Panc1 (cell line): ENCODE measurements at regions not wholly inside any gene's neighbourhood (a gene's known extent, or its start where the extent isn't known, plus 50 kb on each side); places are given as distances from the start of the nearest gene placed in this dataset.
"Not testable (repeated sequence)": the region's sequence is repeated elsewhere in the genome, so short reads cannot be mapped to it uniquely, and the experiment has no call there.

Experiments used
- ATAC-seq: fragments of 200-7000 bp; cut with Tn5 transposase; 2 replicates; pipeline ENCODE4 v1.9.1; 2020; ENCODE audit warnings: mild to moderate bottlenecking, moderate library complexity
- BruUV-seq: library from RNA; stranded (reverse); fragments of 400-500 nt; replicated peaks from 2 replicates; lab custom pipeline; 2021; lab: Mats Ljungman, UMichigan
- CTCF ChIA-PET: fragments of 300-600 bp; sonication (Branson Sonifier 250); formaldehyde crosslinking; loops from one replicate; lab custom pipeline; 2022; ENCODE audit warnings: antibody characterized with exemption; lab: Charles Lee
- POLR2A ChIA-PET: fragments of 300-600 bp; sonication (Branson Sonifier 250); formaldehyde crosslinking; loops from one replicate; lab custom pipeline; 2022; ENCODE audit warnings: antibody characterized with exemption; lab: Charles Lee
- DNase-seq: peaks from one replicate; pipeline ENCODE4 v3.0.0-alpha.2; 2010; ENCODE audit warnings: low read depth, low spot score
- H3K27ac ChIP-seq: 2 replicates; pipeline ENCODE4 v1.5.1; 2011; ENCODE audit warnings: mild to moderate bottlenecking, low read length, inconsistent platforms
- H3K27me3 ChIP-seq: fragments of 200-500 bp; sonication (Bioruptor generic); 2 replicates; pipeline ENCODE4 v1.6.0; 2014; ENCODE audit warnings: low read length, inconsistent platforms; ENCODE audit not compliant: control insufficient read depth, insufficient read depth
- H3K36me3 ChIP-seq: fragments of 200-500 bp; sonication (Bioruptor generic); 2 replicates; pipeline ENCODE4 v1.5.1; 2014; ENCODE audit warnings: inconsistent platforms, mild to moderate bottlenecking, low read length, moderate library complexity; ENCODE audit not compliant: control insufficient read depth, insufficient read depth
- H3K4me1 ChIP-seq: 2 replicates; pipeline ENCODE4 v1.5.1; 2011; ENCODE audit warnings: inconsistent platforms, mild to moderate bottlenecking, low read length, moderate library complexity; ENCODE audit not compliant: control insufficient read depth, insufficient read depth
- H3K4me3 ChIP-seq, 2 experiments: 2 replicates each; pipeline ENCODE4 v1.5.1; 2011 to 2012; ENCODE audit warnings: low read depth in 2 of 2, low read length in 2 of 2, mild to moderate bottlenecking in 2 of 2, inconsistent platforms in 1 of 2, moderate library complexity in 1 of 2
- H3K9me3 ChIP-seq: fragments of 200-500 bp; sonication (Bioruptor generic); 2 replicates; pipeline ENCODE4 v1.5.1; 2014; ENCODE audit warnings: low read depth, mild to moderate bottlenecking, inconsistent platforms, low read length, moderate library complexity; ENCODE audit not compliant: control insufficient read depth, insufficient read depth
- POLR2AphosphoS5 ChIP-seq: IDR thresholded peaks from 2 replicates; pipeline ENCODE4 v1.6.1; 2012; ENCODE audit warnings: mild to moderate bottlenecking, low read depth, low read length, moderate library complexity
- SIN3A ChIP-seq: IDR thresholded peaks from 2 replicates; pipeline ENCODE4 v1.6.1; 2012; ENCODE audit warnings: low read depth, mild to moderate bottlenecking, low read length, moderate library complexity, borderline replicate concordance; ENCODE audit not compliant: insufficient read depth
- TCF7L2 ChIP-seq: IDR thresholded peaks from 2 replicates; pipeline ENCODE4 v1.6.1; 2011; ENCODE audit warnings: mild to moderate bottlenecking, low read depth, low read length, inconsistent platforms
- in situ Hi-C: cut with HindIII; loops from 2 replicates; pipeline ENCODE4 v1.10.0; 2016; ENCODE audit warnings: low sequenced_read_pairs, low pct_unique_long_range_greater_than_20kb
- intact Hi-C: fragments of 100-400 bp; cut with micrococcal nuclease; formaldehyde crosslinking; loops from one replicate; pipeline ENCODE4 v1.10.0; 2022; ENCODE audit not compliant: unreplicated experiment
- TF ChIP-seq, protein P1 (sequence below), 2 experiments: IDR thresholded peaks; 2 replicates each; pipeline ENCODE4 v1.6.1; 2011 to 2012; ENCODE audit warnings: low read depth in 2 of 2, control low read depth in 1 of 2, low read length in 1 of 2, mild to moderate bottlenecking in 1 of 2, moderate library complexity in 1 of 2; ENCODE audit not compliant: insufficient read depth in 1 of 2
- TF ChIP-seq, protein P2 (sequence below): fragments of 450-650 bp; IDR thresholded peaks from 2 replicates; pipeline ENCODE4 v1.5.1; 2017; ENCODE audit warnings: mild to moderate bottlenecking

DNA sequence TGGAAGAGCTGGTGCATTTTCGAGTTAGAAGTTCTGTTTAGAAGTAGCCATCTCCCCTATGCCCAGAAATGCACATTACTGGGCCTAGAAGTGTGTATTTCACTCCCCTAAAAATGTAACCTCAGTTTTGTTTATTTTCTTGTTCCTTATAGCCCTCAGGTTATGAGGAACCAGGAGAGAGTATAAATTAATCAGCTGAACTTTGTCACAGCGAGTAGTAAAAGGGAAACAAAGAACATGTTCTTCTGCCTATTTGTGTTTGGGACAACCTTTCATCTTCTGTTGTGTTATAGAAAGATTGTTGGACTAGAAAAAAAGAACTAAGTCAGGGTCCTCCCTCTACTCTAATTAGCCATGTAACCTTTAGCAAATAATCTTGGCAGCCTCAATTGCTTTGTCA lies 160.5 kb upstream of the PDE4B start:
- TF ChIP-seq, protein P1, sequence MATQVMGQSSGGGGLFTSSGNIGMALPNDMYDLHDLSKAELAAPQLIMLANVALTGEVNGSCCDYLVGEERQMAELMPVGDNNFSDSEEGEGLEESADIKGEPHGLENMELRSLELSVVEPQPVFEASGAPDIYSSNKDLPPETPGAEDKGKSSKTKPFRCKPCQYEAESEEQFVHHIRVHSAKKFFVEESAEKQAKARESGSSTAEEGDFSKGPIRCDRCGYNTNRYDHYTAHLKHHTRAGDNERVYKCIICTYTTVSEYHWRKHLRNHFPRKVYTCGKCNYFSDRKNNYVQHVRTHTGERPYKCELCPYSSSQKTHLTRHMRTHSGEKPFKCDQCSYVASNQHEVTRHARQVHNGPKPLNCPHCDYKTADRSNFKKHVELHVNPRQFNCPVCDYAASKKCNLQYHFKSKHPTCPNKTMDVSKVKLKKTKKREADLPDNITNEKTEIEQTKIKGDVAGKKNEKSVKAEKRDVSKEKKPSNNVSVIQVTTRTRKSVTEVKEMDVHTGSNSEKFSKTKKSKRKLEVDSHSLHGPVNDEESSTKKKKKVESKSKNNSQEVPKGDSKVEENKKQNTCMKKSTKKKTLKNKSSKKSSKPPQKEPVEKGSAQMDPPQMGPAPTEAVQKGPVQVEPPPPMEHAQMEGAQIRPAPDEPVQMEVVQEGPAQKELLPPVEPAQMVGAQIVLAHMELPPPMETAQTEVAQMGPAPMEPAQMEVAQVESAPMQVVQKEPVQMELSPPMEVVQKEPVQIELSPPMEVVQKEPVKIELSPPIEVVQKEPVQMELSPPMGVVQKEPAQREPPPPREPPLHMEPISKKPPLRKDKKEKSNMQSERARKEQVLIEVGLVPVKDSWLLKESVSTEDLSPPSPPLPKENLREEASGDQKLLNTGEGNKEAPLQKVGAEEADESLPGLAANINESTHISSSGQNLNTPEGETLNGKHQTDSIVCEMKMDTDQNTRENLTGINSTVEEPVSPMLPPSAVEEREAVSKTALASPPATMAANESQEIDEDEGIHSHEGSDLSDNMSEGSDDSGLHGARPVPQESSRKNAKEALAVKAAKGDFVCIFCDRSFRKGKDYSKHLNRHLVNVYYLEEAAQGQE (IDR thresholded peaks at IDR 0.05; ENCODE audit: insufficient read depth in 1 of 2, low read depth in 2 of 2, low read length in 1 of 2) = no peak
- no peak for TF ChIP-seq SIN3A
- TF ChIP-seq, protein P2, sequence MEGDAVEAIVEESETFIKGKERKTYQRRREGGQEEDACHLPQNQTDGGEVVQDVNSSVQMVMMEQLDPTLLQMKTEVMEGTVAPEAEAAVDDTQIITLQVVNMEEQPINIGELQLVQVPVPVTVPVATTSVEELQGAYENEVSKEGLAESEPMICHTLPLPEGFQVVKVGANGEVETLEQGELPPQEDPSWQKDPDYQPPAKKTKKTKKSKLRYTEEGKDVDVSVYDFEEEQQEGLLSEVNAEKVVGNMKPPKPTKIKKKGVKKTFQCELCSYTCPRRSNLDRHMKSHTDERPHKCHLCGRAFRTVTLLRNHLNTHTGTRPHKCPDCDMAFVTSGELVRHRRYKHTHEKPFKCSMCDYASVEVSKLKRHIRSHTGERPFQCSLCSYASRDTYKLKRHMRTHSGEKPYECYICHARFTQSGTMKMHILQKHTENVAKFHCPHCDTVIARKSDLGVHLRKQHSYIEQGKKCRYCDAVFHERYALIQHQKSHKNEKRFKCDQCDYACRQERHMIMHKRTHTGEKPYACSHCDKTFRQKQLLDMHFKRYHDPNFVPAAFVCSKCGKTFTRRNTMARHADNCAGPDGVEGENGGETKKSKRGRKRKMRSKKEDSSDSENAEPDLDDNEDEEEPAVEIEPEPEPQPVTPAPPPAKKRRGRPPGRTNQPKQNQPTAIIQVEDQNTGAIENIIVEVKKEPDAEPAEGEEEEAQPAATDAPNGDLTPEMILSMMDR = no peak
- no peak for TF ChIP-seq TCF7L2
- TF ChIP-seq POLR2AphosphoS5 = no peak
- POLR2A ChIA-PET = no interaction called here
- ATAC-seq = no peak
- no TSS peak for BruUV-seq
- Histone ChIP-seq H3K4me1 (no peaks in the 10 kb centered on the region), H3K27ac (no peak overlapping the region), H3K27me3 (no peaks in the 10 kb centered on the region), H3K9me3 (no peaks in the 10 kb centered on the region), H3K36me3 (no peaks in the 10 kb centered on the region; the same call in 1 of the 2 replicates), H3K4me3 (no peak overlapping the region)
- in situ Hi-C loops = no loop called here
- CTCF ChIA-PET = no interaction called here
- DNase-seq = no peak
- intact Hi-C loops = no loop called here

DNA sequence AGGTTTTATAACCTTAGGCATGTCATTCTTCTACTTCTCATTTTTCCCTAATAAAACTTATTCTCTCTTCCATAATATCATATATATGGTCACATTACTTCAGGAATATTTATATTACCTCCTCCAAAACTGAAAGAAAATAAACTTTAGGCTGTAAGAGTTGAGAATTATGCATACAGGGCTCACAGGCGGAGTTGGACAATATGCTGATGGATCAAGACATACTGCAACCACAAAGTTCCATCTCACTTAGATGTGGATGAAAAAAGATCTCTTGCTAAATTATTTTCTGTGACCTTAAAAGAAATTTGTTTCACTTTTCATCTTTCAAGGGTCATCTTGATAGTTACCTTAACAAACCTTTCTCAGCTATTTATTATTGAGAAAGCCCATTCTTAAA lies 152.6 kb upstream of the PDE4B start:
- Histone ChIP-seq H3K4me1 (no peaks in the 10 kb centered on the region), H3K36me3 (no peaks in the 10 kb centered on the region), H3K27ac (no peak overlapping the region), H3K27me3 (no peaks in the 10 kb centered on the region), H3K4me3 (no peak overlapping the region), H3K9me3 (no peaks in the 10 kb centered on the region)
- POLR2A ChIA-PET = no interaction called here
- intact Hi-C loops = no loop called here
- no TSS peak for BruUV-seq
- TF ChIP-seq, protein P1 (IDR thresholded peaks at IDR 0.05; ENCODE audit: insufficient read depth in 1 of 2, low read depth in 2 of 2, low read length in 1 of 2) = no peak
- TF ChIP-seq, protein P2 = no peak
- no peak for TF ChIP-seq POLR2AphosphoS5
- TF ChIP-seq SIN3A = no peak
- no peak for TF ChIP-seq TCF7L2
- in situ Hi-C loops = no loop called here
- DNase-seq = no peak
- CTCF ChIA-PET = no interaction called here
- ATAC-seq = no peak

DNA sequence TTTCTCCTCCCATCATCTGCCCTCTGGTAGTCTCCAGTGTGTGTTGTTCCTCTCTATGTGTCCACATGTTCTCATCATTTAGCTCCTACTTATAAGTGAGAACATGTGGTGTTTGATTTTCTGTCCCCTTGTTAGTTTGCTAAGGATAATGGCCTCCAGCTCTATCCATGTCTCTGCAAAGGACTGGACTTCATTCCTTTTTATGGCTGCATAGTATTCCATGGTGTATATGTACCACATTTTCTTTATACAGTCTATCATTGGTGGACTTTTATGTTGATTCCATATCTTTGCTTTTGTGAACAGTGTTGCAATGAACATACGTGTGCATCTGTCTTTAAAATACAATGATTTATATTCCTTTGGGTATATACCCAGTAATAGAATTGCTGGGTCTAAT lies 143.5 kb upstream of the PDE4B start:
- intact Hi-C loops, H3K36me3 ChIP-seq, ATAC-seq, POLR2A ChIA-PET, H3K27ac ChIP-seq, H3K4me3 ChIP-seq, DNase-seq, in situ Hi-C loops, H3K4me1 ChIP-seq, H3K27me3 ChIP-seq, BruUV-seq, CTCF ChIA-PET, H3K9me3 ChIP-seq: not testable (repeated sequence)
